IPS-NIHi7 (cell line): ENCODE measurements at regions not wholly inside any gene's neighbourhood (a gene's known extent, or its start where the extent isn't known, plus 50 kb on each side); places are given as distances from the start of the nearest gene placed in this dataset.

Source experiments
- DNase-seq: peaks from one replicate; pipeline ENCODE4 v3.0.0; 2012; ENCODE audit warnings: mixed read lengths; ENCODE audit errors: extremely low spot score

- no peak for DNase-seq
These were observed 96.5 kb downstream of the ZFP36L2 start for GRCh38 chr2:43129676-43130547.

GRCh38 chr2:43128559-43128955 lies 97.8 kb downstream of the ZFP36L2 start:
- DNase-seq = no peak

GRCh38 chr2:43127941-43128558 lies 98.4 kb downstream of the ZFP36L2 start:
- DNase-seq = no peak

- peak; percentile 93 for DNase-seq
These were observed 99.0 kb downstream of the ZFP36L2 start for GRCh38 chr2:43127208-43127940.

- no peak for DNase-seq
These were observed 99.6 kb downstream of the ZFP36L2 start for GRCh38 chr2:43126817-43127207.

GRCh38 chr2:43125090-43125998 lies 101.1 kb downstream of the ZFP36L2 start:
- no peak for DNase-seq

GRCh38 chr2:43124687-43125057 lies 101.7 kb downstream of the ZFP36L2 start:
- DNase-seq = no peak

GRCh38 chr2:43123981-43124686 lies 102.3 kb downstream of the ZFP36L2 start:
- DNase-seq = no peak

- DNase-seq = no peak
These were observed 102.9 kb downstream of the ZFP36L2 start for GRCh38 chr2:43123486-43123885.

GRCh38 chr2:43123028-43123427 lies 103.4 kb downstream of the ZFP36L2 start:
- DNase-seq = no peak

GRCh38 chr2:43121580-43122314 lies 104.7 kb downstream of the ZFP36L2 start:
- no peak for DNase-seq

- no peak for DNase-seq
These were observed 107.1 kb downstream of the ZFP36L2 start for GRCh38 chr2:43119303-43119702.

- DNase-seq = no peak
These were observed 108.8 kb downstream of the ZFP36L2 start for GRCh38 chr2:43117521-43118143.

- no peak for DNase-seq
These were observed 109.4 kb downstream of the ZFP36L2 start for GRCh38 chr2:43116988-43117387.

- DNase-seq = no peak
These were observed 110.5 kb downstream of the ZFP36L2 start for GRCh38 chr2:43115881-43116280.

- no peak for DNase-seq
These were observed 112.2 kb downstream of the ZFP36L2 start for GRCh38 chr2:43114210-43114609.

GRCh38 chr2:43111788-43112554 lies 114.4 kb downstream of the ZFP36L2 start:
- no peak for DNase-seq

GRCh38 chr2:43110442-43110871 lies 115.9 kb downstream of the ZFP36L2 start:
- no peak for DNase-seq

- no peak for DNase-seq
These were observed 117.1 kb downstream of the ZFP36L2 start for GRCh38 chr2:43109261-43109743.
